A673 (cell line): ENCODE measurements at regions not wholly inside any gene's neighbourhood (a gene's known extent, or its start where the extent isn't known, plus 50 kb on each side); places are given as distances from the start of the nearest gene placed in this dataset.

Experiments used
- EZH2 ChIP-seq: fragments of 200-600 bp; sonication (generic); IDR thresholded peaks from 2 replicates; pipeline ENCODE4 v1.6.1; 2017; ENCODE audit warnings: borderline replicate concordance, low read depth, mild to moderate bottlenecking, mixed read lengths, antibody characterized with exemption, low read length; ENCODE audit not compliant: poor library complexity, severe bottlenecking
- TF ChIP-seq, protein P1 (sequence below): fragments of 300-800, 200-600 bp; sonication (generic); conservative IDR thresholded peaks from 2 replicates; pipeline ENCODE4 v1.5.1; 2017; ENCODE audit warnings: low read depth, mild to moderate bottlenecking, antibody characterized with exemption, low read length, moderate library complexity, mixed read lengths

- TF ChIP-seq, protein P1, sequence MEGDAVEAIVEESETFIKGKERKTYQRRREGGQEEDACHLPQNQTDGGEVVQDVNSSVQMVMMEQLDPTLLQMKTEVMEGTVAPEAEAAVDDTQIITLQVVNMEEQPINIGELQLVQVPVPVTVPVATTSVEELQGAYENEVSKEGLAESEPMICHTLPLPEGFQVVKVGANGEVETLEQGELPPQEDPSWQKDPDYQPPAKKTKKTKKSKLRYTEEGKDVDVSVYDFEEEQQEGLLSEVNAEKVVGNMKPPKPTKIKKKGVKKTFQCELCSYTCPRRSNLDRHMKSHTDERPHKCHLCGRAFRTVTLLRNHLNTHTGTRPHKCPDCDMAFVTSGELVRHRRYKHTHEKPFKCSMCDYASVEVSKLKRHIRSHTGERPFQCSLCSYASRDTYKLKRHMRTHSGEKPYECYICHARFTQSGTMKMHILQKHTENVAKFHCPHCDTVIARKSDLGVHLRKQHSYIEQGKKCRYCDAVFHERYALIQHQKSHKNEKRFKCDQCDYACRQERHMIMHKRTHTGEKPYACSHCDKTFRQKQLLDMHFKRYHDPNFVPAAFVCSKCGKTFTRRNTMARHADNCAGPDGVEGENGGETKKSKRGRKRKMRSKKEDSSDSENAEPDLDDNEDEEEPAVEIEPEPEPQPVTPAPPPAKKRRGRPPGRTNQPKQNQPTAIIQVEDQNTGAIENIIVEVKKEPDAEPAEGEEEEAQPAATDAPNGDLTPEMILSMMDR = no peak
- no peak for TF ChIP-seq EZH2
Observed at GRCh38 chr6:129947797-129948196, 70.6 kb upstream of the L3MBTL3 start.
